Ureter (tissue), 1 donor: ENCODE measurements at regions not wholly inside any gene's neighbourhood (a gene's known extent, or its start where the extent isn't known, plus 50 kb on each side); places are given as distances from the start of the nearest gene placed in this dataset.

Source experiments
- DNase-seq: peaks from one replicate; pipeline ENCODE4 v3.0.0-alpha.2; 2020; ENCODE audit warnings: low spot score
- donor health status: DM: yes; HTN: yes; CAD: no.

GRCh38 chr18:78327643-78328042 lies 652.0 kb upstream of the SALL3 start:
- DNase-seq = no peak

- no peak for DNase-seq
Measured at GRCh38 chr18:78330766-78331165, 648.9 kb upstream of the SALL3 start.

- DNase-seq = no peak
Measured at GRCh38 chr18:78352910-78353309, 626.7 kb upstream of the SALL3 start.

GRCh38 chr18:78362198-78362597 lies 617.4 kb upstream of the SALL3 start:
- no peak for DNase-seq

- no peak for DNase-seq
Measured at GRCh38 chr18:78363556-78364387, 615.8 kb upstream of the SALL3 start.

GRCh38 chr18:78364388-78364960 lies 615.1 kb upstream of the SALL3 start:
- no peak for DNase-seq

- DNase-seq = no peak
Measured at GRCh38 chr18:78367996-78368395, 611.6 kb upstream of the SALL3 start.

- no peak for DNase-seq
Measured at GRCh38 chr18:78368726-78369125, 610.9 kb upstream of the SALL3 start.

GRCh38 chr18:78376046-78376445 lies 603.6 kb upstream of the SALL3 start:
- DNase-seq = no peak

GRCh38 chr18:78378403-78378802 lies 601.2 kb upstream of the SALL3 start:
- DNase-seq = no peak

- no peak for DNase-seq
Measured at GRCh38 chr18:78378983-78379382, 600.6 kb upstream of the SALL3 start.

- DNase-seq = no peak
Measured at GRCh38 chr18:78390348-78390951, 589.2 kb upstream of the SALL3 start.

- no peak for DNase-seq
Measured at GRCh38 chr18:78390952-78391348, 588.7 kb upstream of the SALL3 start.

- DNase-seq = no peak
Measured at GRCh38 chr18:78393086-78393862, 586.3 kb upstream of the SALL3 start.

GRCh38 chr18:78396077-78396476 lies 583.5 kb upstream of the SALL3 start:
- DNase-seq = no peak

- no peak for DNase-seq
Measured at GRCh38 chr18:78396756-78397155, 582.9 kb upstream of the SALL3 start.

GRCh38 chr18:78399992-78400503 lies 579.6 kb upstream of the SALL3 start:
- DNase-seq = no peak

- no peak for DNase-seq
Measured at GRCh38 chr18:78402440-78402839, 577.2 kb upstream of the SALL3 start.

- no peak for DNase-seq
Measured at GRCh38 chr18:78402966-78403365, 576.7 kb upstream of the SALL3 start.

- DNase-seq = no peak
Measured at GRCh38 chr18:78403371-78403770, 576.2 kb upstream of the SALL3 start.

GRCh38 chr18:78405763-78406162 lies 573.9 kb upstream of the SALL3 start:
- no peak for DNase-seq
